ENCODE measurements at regions not wholly inside any gene's neighbourhood (a gene's known extent, or its start where the extent isn't known, plus 50 kb on each side); places are given as distances from the start of the nearest gene placed in this dataset.

GRCh38 chr4:62531731-62532130 is 1331.6 kb downstream of the ADGRL3 start:
- TF ChIP-seq POLR2A (IDR thresholded peaks at IDR 0.05; ENCODE audit: low read depth, low read length) (no peak), POLR2AphosphoS5 (IDR thresholded peaks at IDR 0.05; ENCODE audit: low read depth, low read length) (no peak)
